OCI-LY7 (cell line): ENCODE measurements at regions not wholly inside any gene's neighbourhood (a gene's known extent, or its start where the extent isn't known, plus 50 kb on each side); places are given as distances from the start of the nearest gene placed in this dataset.

Source experiments
- BruUV-seq: library from RNA; stranded (reverse); fragments of 400-500 nt; replicated peaks from 2 replicates; lab custom pipeline; 2021; lab: Mats Ljungman, UMichigan
- CTCF ChIA-PET: fragments of 300-600 bp; sonication (Branson Sonifier 250); formaldehyde crosslinking; loops from one replicate; lab custom pipeline; 2022; ENCODE audit warnings: antibody characterized with exemption; ENCODE audit not compliant: unreplicated experiment; lab: Charles Lee
- POLR2A ChIA-PET: fragments of 300-600 bp; sonication (Branson Sonifier 250); formaldehyde crosslinking; loops from one replicate; lab custom pipeline; 2022; ENCODE audit warnings: antibody characterized with exemption; lab: Charles Lee
- DNase-seq: peaks from one replicate; pipeline ENCODE4 v3.0.0-alpha.2; 2015; ENCODE audit warnings: low spot score
- H2AFZ ChIP-seq: fragments of 200-600 bp; sonication (generic), shearing (Covaris generic); 2 replicates; pipeline ENCODE4 v1.6.1; 2014; ENCODE audit warnings: mild to moderate bottlenecking, antibody characterized with exemption, low read length, moderate library complexity
- H3K27ac ChIP-seq: fragments of 200-600 bp; sonication (generic); 2 replicates; pipeline ENCODE4 v1.5.1; 2014; ENCODE audit warnings: mixed run types, low read depth, mild to moderate bottlenecking, moderate library complexity, low read length, inconsistent platforms; ENCODE audit not compliant: poor library complexity, severe bottlenecking
- H3K36me3 ChIP-seq: fragments of 200-600 bp; sonication (generic); 2 replicates; pipeline ENCODE4 v1.6.1; 2014; ENCODE audit warnings: mild to moderate bottlenecking, antibody characterized with exemption, low read length, moderate library complexity, mixed read lengths; ENCODE audit not compliant: insufficient read depth
- H3K4me1 ChIP-seq: fragments of 200-600 bp; sonication (generic); 2 replicates; pipeline ENCODE4 v1.5.1; 2014; ENCODE audit warnings: mild to moderate bottlenecking, low read length; ENCODE audit not compliant: insufficient read depth, poor library complexity, severe bottlenecking
- H3K4me2 ChIP-seq: fragments of 200-600 bp; sonication (generic); 2 replicates; pipeline ENCODE4 v1.6.1; 2014; ENCODE audit warnings: mild to moderate bottlenecking, low read length
- H3K4me3 ChIP-seq: fragments of 200-600 bp; sonication (generic); 2 replicates; pipeline ENCODE4 v1.5.1; 2014; ENCODE audit warnings: mild to moderate bottlenecking, low read depth, low read length; ENCODE audit not compliant: poor library complexity, severe bottlenecking
- H3K79me2 ChIP-seq: fragments of 200-600 bp; sonication (generic); 2 replicates; pipeline ENCODE4 v1.6.1; 2016; ENCODE audit warnings: low read depth, mild to moderate bottlenecking, low read length, moderate library complexity, mixed read lengths; ENCODE audit not compliant: insufficient read depth
- H3K9me2 ChIP-seq: fragments of 200-600 bp; sonication (generic); 2 replicates; pipeline ENCODE4 v1.6.1; 2016; ENCODE audit warnings: mild to moderate bottlenecking, low read length, mixed read lengths; ENCODE audit not compliant: insufficient read depth
- H3K9me3 ChIP-seq: fragments of 200-600 bp; sonication (generic); 2 replicates; pipeline ENCODE4 v1.6.1; 2014; ENCODE audit warnings: mild to moderate bottlenecking, mixed run types, low read length, mixed read lengths
- H4K20me1 ChIP-seq: fragments of 200-600 bp; sonication (generic); 2 replicates; pipeline ENCODE4 v1.6.1; 2014; ENCODE audit warnings: mild to moderate bottlenecking, antibody characterized with exemption, low read length, moderate library complexity, mixed read lengths; ENCODE audit not compliant: insufficient read depth
- EZH2phosphoT487 ChIP-seq: fragments of 200-600 bp; sonication (generic); IDR thresholded peaks from 2 replicates; pipeline ENCODE4 v1.6.1; 2018; ENCODE audit warnings: low read depth, borderline replicate concordance, mild to moderate bottlenecking, mixed run types, antibody characterized with exemption, low read length, moderate library complexity, mixed read lengths
- intact Hi-C: fragments of 100-400 bp; cut with micrococcal nuclease; formaldehyde crosslinking; loops from one replicate; pipeline ENCODE4 v1.10.0; 2022; ENCODE audit not compliant: unreplicated experiment
- TF ChIP-seq, protein P1 (sequence below): fragments of 200-600 bp; sonication (generic); conservative IDR thresholded peaks from 2 replicates; pipeline ENCODE4 v1.5.1; 2014; ENCODE audit warnings: mild to moderate bottlenecking, antibody characterized with exemption, low read length, moderate library complexity, mixed read lengths

DNA sequence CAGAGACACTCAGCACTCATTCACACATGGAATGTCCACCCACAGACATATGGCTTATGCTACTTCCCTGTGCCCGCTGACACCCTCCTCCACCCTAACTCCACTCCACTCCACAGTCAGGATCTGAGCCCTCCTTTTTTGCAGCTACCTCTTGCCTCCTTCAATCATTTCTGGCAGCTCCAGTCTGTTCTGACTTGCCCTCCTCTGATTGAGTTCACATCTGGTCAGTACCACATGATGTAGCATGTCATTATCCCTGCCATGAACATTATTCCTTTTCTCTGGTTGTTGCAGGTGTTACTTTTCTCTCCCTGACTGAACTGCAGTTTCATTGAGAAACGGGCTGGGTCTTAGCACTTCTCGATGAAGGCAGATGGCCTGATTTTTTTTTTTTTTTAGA lies 130.1 kb upstream of the EGR2 start:
- ChIA-PET CTCF (interaction anchor here (0.7 kb wide), 1 partner anchor 469 kb away, joined by 3 read pairs; no protein-coding TSS in a partner anchor), POLR2A (interaction anchor here (0.7 kb wide), 1 partner anchor 199 kb away, joined by 3 read pairs; no protein-coding TSS in a partner anchor)
- Histone ChIP-seq H3K9me3 (no peaks in the 10 kb centered on the region), H3K9me2 (no peaks in the 10 kb centered on the region), H3K4me1 (no peaks in the 10 kb centered on the region), H3K27ac (no peak overlapping the region), H3K4me2 (no peak overlapping the region), H3K36me3 (no peaks in the 10 kb centered on the region), H3K79me2 (no peaks in the 10 kb centered on the region), H4K20me1 (no peaks in the 10 kb centered on the region), H2AFZ (no peak overlapping the region), H3K4me3 (no peak overlapping the region)
- no peak for TF ChIP-seq EZH2phosphoT487
- TF ChIP-seq, protein P1, sequence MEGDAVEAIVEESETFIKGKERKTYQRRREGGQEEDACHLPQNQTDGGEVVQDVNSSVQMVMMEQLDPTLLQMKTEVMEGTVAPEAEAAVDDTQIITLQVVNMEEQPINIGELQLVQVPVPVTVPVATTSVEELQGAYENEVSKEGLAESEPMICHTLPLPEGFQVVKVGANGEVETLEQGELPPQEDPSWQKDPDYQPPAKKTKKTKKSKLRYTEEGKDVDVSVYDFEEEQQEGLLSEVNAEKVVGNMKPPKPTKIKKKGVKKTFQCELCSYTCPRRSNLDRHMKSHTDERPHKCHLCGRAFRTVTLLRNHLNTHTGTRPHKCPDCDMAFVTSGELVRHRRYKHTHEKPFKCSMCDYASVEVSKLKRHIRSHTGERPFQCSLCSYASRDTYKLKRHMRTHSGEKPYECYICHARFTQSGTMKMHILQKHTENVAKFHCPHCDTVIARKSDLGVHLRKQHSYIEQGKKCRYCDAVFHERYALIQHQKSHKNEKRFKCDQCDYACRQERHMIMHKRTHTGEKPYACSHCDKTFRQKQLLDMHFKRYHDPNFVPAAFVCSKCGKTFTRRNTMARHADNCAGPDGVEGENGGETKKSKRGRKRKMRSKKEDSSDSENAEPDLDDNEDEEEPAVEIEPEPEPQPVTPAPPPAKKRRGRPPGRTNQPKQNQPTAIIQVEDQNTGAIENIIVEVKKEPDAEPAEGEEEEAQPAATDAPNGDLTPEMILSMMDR = no peak
- intact Hi-C loops = no loop called here
- DNase-seq = no peak
- no TSS peak for BruUV-seq

DNA sequence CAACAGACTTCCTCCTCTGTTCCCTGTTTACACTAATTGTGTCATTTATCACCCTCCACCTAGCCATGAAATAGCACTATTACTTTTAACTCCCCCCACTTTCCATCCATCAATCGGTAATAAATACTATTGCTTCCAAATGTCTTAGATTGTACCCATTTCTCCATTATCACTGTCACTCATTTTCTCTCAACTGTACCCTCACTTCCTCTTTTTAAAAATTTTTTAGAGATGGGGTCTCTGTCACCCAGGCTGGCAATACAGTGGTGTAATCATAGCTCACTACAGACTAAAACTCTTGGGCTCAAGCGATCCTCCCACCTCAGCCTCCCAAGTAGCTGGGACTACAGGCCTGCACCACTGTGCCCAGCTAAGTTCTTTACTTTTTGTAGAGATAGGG lies 123.5 kb upstream of the EGR2 start:
- Histone ChIP-seq H4K20me1 (no peaks in the 10 kb centered on the region), H3K27ac (no peak overlapping the region), H3K9me2 (no peaks in the 10 kb centered on the region), H2AFZ (no peak overlapping the region), H3K79me2 (no peaks in the 10 kb centered on the region), H3K4me3 (no peak overlapping the region), H3K4me1 (no peaks in the 10 kb centered on the region), H3K36me3 (no peaks in the 10 kb centered on the region), H3K4me2 (no peak overlapping the region), H3K9me3 (no peaks in the 10 kb centered on the region)
- POLR2A ChIA-PET = no interaction called here
- DNase-seq = no peak
- intact Hi-C loops = no loop called here
- TF ChIP-seq EZH2phosphoT487 = no peak
- TF ChIP-seq, protein P1 = no peak
- CTCF ChIA-PET = no interaction called here
- no TSS peak for BruUV-seq

DNA sequence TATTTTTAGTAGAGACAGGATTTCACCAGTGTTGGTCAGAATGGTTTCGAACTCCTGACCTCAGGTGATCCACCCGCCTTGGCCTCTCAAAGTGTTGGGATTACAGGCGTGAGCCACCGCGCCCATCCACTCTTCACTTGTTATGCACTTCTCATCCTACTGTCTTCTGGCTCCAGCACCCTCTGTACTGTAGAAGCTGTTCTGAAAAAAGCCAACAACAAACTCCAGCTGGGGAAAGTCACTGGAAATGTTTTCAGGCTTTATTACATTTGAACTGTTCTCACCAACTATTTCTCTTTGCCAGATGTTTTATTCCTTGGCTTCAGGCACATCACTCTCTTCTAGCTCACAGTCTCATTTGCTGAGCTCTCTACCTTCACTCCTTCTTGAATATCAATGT lies 122.5 kb upstream of the EGR2 start:
- no peak overlapping the region for H3K27ac ChIP-seq
- ChIA-PET POLR2A (interaction anchor here (0.6 kb wide), 1 partner anchor 342 kb away, joined by 4 read pairs; no protein-coding TSS in a partner anchor), CTCF (no interaction called here)
- intact Hi-C loops = no loop called here
- no peaks in the 10 kb centered on the region for H3K9me3 ChIP-seq
- no peaks in the 10 kb centered on the region for H3K79me2 ChIP-seq
- no peaks in the 10 kb centered on the region for H3K36me3 ChIP-seq
- DNase-seq = no peak
- H3K9me2 ChIP-seq = no peaks in the 10 kb centered on the region
- H4K20me1 ChIP-seq = no peaks in the 10 kb centered on the region
- H3K4me2 ChIP-seq = no peak overlapping the region
- TF ChIP-seq, protein P1 = no peak
- TF ChIP-seq EZH2phosphoT487 = no peak
- BruUV-seq = no TSS peak
- no peak overlapping the region for H3K4me3 ChIP-seq
- H3K4me1 ChIP-seq = no peaks in the 10 kb centered on the region
- H2AFZ ChIP-seq = no peak overlapping the region
